Neural cell (in vitro differentiated cells): ENCODE measurements at regions not wholly inside any gene's neighbourhood (a gene's known extent, or its start where the extent isn't known, plus 50 kb on each side); places are given as distances from the start of the nearest gene placed in this dataset.

Experiments
- H2AFZ ChIP-seq: fragments of 200-600, 300-800 bp; sonication (generic), shearing (Covaris generic); 2 replicates; pipeline ENCODE4 v1.6.0; 2014; ENCODE audit warnings: low read depth, mild to moderate bottlenecking, antibody characterized with exemption, low read length, moderate library complexity
- H3F3A ChIP-seq: fragments of 200-600 bp; shearing (Covaris generic); 2 replicates; pipeline ENCODE4 v1.6.1; 2016; ENCODE audit warnings: mild to moderate bottlenecking, moderate library complexity, mixed read lengths, antibody characterized with exemption, low read length; ENCODE audit not compliant: insufficient read depth, poor library complexity, severe bottlenecking
- H3K27ac ChIP-seq: fragments of 200-600, 300-800 bp; sonication (generic), shearing (Covaris generic); 2 replicates; pipeline ENCODE4 v1.5.1; 2014; ENCODE audit warnings: mild to moderate bottlenecking, low read length, moderate library complexity
- H3K27me3 ChIP-seq: fragments of 300-800, 200-600 bp; sonication (generic), shearing (Covaris generic); 2 replicates; pipeline ENCODE4 v1.6.0; 2014; ENCODE audit warnings: mild to moderate bottlenecking, low read depth, low read length, moderate library complexity; ENCODE audit not compliant: insufficient read depth
- H3K36me3 ChIP-seq: fragments of 300-800, 200-600 bp; sonication (generic), shearing (Covaris generic); 2 replicates; pipeline ENCODE4 v1.5.1; 2014; ENCODE audit warnings: mild to moderate bottlenecking, antibody characterized with exemption, low read length, moderate library complexity; ENCODE audit not compliant: insufficient read depth
- H3K4me2 ChIP-seq: fragments of 300-800, 200-600 bp; sonication (generic), shearing (Covaris generic); 2 replicates; pipeline ENCODE4 v1.6.0; 2014; ENCODE audit warnings: mild to moderate bottlenecking, low read length
- H3K4me3 ChIP-seq: fragments of 300-800, 200-600 bp; sonication (generic), shearing (Covaris generic); 2 replicates; pipeline ENCODE4 v1.5.1; 2014; ENCODE audit warnings: mild to moderate bottlenecking, low read length, moderate library complexity
- H3K79me2 ChIP-seq: fragments of 200-600 bp; shearing (Covaris generic); replicated peaks from 2 replicates; pipeline ENCODE4 v1.6.0; 2014; ENCODE audit warnings: mild to moderate bottlenecking, low read length, moderate library complexity; ENCODE audit not compliant: insufficient read depth
- H3K9ac ChIP-seq: fragments of 300-800, 200-600 bp; sonication (generic), shearing (Covaris generic); 2 replicates; pipeline ENCODE4 v1.6.1; 2016; ENCODE audit warnings: mild to moderate bottlenecking, low read length, mixed read lengths
- H3K9me2 ChIP-seq: fragments of 200-600 bp; shearing (Covaris generic); 2 replicates; pipeline ENCODE4 v1.6.1; 2016; ENCODE audit warnings: mild to moderate bottlenecking, low read length, mixed read lengths; ENCODE audit not compliant: insufficient read depth
- H3K9me3 ChIP-seq: fragments of 200-600, 300-800 bp; sonication (generic), shearing (Covaris generic); 2 replicates; pipeline ENCODE4 v1.6.1; 2016; ENCODE audit warnings: mild to moderate bottlenecking, mixed run types, low read length, moderate library complexity, mixed read lengths
- H4K20me1 ChIP-seq: fragments of 200-600 bp; shearing (Covaris generic); 2 replicates; pipeline ENCODE4 v1.6.1; 2016; ENCODE audit warnings: mild to moderate bottlenecking, mixed run types; ENCODE audit not compliant: insufficient read depth
- CTCF ChIP-seq: fragments of 450-650 bp; IDR thresholded peaks from 2 replicates; pipeline ENCODE4 v1.5.1; 2014; ENCODE audit warnings: antibody characterized with exemption, mild to moderate bottlenecking, moderate library complexity; ENCODE audit not compliant: poor library complexity, severe bottlenecking
- EP300 ChIP-seq: fragments of 450-650 bp; conservative IDR thresholded peaks from 2 replicates; pipeline ENCODE4 v1.6.1; 2014; ENCODE audit warnings: antibody characterized with exemption, mild to moderate bottlenecking, moderate library complexity; ENCODE audit not compliant: poor library complexity, severe bottlenecking
- EZH2 ChIP-seq: fragments of 200-600, 300-800 bp; shearing (Covaris generic), sonication (generic); IDR thresholded peaks from 2 replicates; pipeline ENCODE4 v1.6.1; 2014; ENCODE audit warnings: antibody characterized with exemption, low read length, borderline replicate concordance, mild to moderate bottlenecking; ENCODE audit not compliant: insufficient read depth, poor library complexity, severe bottlenecking
- MXI1 ChIP-seq: fragments of 450-650 bp; conservative IDR thresholded peaks from 2 replicates; pipeline ENCODE4 v1.6.1; 2014; ENCODE audit warnings: antibody characterized with exemption, mild to moderate bottlenecking; ENCODE audit not compliant: poor library complexity, severe bottlenecking
- POLR2AphosphoS5 ChIP-seq: IDR thresholded peaks from 2 replicates; pipeline ENCODE4 v1.6.1; 2012
- RAD21 ChIP-seq: fragments of 450-650 bp; conservative IDR thresholded peaks from 2 replicates; pipeline ENCODE4 v1.6.1; 2014; ENCODE audit warnings: antibody characterized with exemption, mild to moderate bottlenecking, moderate library complexity
- REST ChIP-seq: IDR thresholded peaks from 2 replicates; pipeline ENCODE4 v1.6.1; 2012; ENCODE audit warnings: borderline replicate concordance
- SMC3 ChIP-seq: fragments of 450-650 bp; conservative IDR thresholded peaks from 2 replicates; pipeline ENCODE4 v1.6.1; 2014; ENCODE audit warnings: antibody characterized with exemption, mild to moderate bottlenecking, moderate library complexity; ENCODE audit not compliant: poor library complexity
- TAF1 ChIP-seq: IDR thresholded peaks from 2 replicates; pipeline ENCODE4 v1.6.1; 2012; ENCODE audit warnings: low read depth

GRCh38 chr10:120086066-120086465 lies 193.5 kb downstream of the SEC23IP start:
- Histone ChIP-seq H3K9ac (no peak overlapping the region), H4K20me1 (no peaks in the 10 kb centered on the region), H3K79me2 (no peaks in the 10 kb centered on the region), H3K9me3 (no peaks in the 10 kb centered on the region), H2AFZ (no peak overlapping the region), H3K27ac (no peak overlapping the region), H3K9me2 (no peaks in the 10 kb centered on the region), H3K4me3 (no peak overlapping the region), H3K27me3 (no peaks in the 10 kb centered on the region), H3K4me2 (no peak overlapping the region), H3K36me3 (no peaks in the 10 kb centered on the region), H3F3A (no peaks in the 10 kb centered on the region)
- TF ChIP-seq TAF1 (no peak), CTCF (no peak), MXI1 (no peak), EZH2 (no peak), RAD21 (no peak), SMC3 (no peak), EP300 (no peak), REST (no peak), POLR2AphosphoS5 (no peak)

- H3K4me2 ChIP-seq = no peak overlapping the region
- no peaks in the 10 kb centered on the region for H3K9me2 ChIP-seq
- no peak overlapping the region for H3K27ac ChIP-seq
- TF ChIP-seq EZH2 = no peak
- H3K36me3 ChIP-seq = no peaks in the 10 kb centered on the region
- H4K20me1 ChIP-seq = no peaks in the 10 kb centered on the region
- H2AFZ ChIP-seq = no peak overlapping the region
- no peak overlapping the region for H3K4me3 ChIP-seq
- no peaks in the 10 kb centered on the region for H3K9me3 ChIP-seq
- H3K79me2 ChIP-seq = no peaks in the 10 kb centered on the region
- no peaks in the 10 kb centered on the region for H3K27me3 ChIP-seq
- H3F3A ChIP-seq = no peaks in the 10 kb centered on the region
- no peak overlapping the region for H3K9ac ChIP-seq
Measured at GRCh38 chr10:120087109-120087508, 194.6 kb downstream of the SEC23IP start.

GRCh38 chr10:120095875-120096274 lies 203.3 kb downstream of the SEC23IP start:
- H3K27ac ChIP-seq = no peak overlapping the region
- no peak overlapping the region for H3K4me2 ChIP-seq
- TF ChIP-seq CTCF (no peak), POLR2AphosphoS5 (no peak), EZH2 (no peak)
- no peak overlapping the region for H2AFZ ChIP-seq
- H3K9me2 ChIP-seq = no peaks in the 10 kb centered on the region
- no peaks in the 10 kb centered on the region for H4K20me1 ChIP-seq
- H3K9me3 ChIP-seq = no peaks in the 10 kb centered on the region
- H3K4me3 ChIP-seq = no peak overlapping the region
- H3K9ac ChIP-seq = no peak overlapping the region
- H3K79me2 ChIP-seq = no peaks in the 10 kb centered on the region
- H3K27me3 ChIP-seq = no peaks in the 10 kb centered on the region
- H3F3A ChIP-seq = no peaks in the 10 kb centered on the region
- no peaks in the 10 kb centered on the region for H3K36me3 ChIP-seq
